DMS153 treated with DMSO at 0.1 percent for 48 hours (cell line): ENCODE measurements at regions not wholly inside any gene's neighbourhood (a gene's known extent, or its start where the extent isn't known, plus 50 kb on each side); places are given as distances from the start of the nearest gene placed in this dataset.
"Not testable (repeated sequence)": the region's sequence is repeated elsewhere in the genome, so short reads cannot be mapped to it uniquely, and the experiment has no call there.

ENCODE experiments used
- DNase-seq: peaks from one replicate; lab custom pipeline; 2025; ENCODE audit not compliant: unreplicated experiment; lab: John Stamatoyannopoulos, UW

DNA sequence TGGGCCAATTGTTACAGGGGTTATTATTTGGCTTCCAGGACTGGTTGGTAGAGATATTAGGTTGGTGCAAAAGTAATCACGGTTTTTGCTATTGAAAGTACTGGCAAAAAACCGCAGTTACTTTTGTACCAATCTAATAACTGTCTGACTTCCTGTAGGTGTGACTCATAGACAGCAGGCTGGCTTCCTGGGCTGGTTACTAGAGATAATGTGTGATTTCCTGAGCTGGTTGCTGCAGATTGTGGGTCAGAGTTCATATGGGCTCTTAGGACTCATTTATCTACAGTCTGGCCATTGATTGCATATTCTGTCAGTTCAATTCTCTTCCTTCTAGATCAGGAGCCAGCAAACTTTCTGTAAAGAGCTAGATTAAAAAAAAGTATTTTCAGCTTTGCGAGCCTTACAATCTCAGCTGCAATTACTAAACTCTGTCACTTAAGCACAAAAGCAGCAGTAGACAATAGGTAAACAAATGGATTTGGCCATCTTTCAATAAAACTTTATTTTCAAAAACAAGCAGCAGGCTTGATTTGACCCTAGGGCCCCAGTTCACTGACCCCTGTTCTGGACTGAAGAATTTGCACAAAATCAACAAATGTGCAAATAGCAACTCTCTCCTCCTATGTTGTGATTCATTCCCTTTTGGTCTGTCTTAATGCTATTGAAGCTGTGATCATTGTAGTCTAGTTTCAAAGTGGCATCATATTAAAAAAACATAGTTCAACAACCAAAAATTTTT is 50.8 kb upstream of the BOD1L1 start:
- no peak for DNase-seq

DNA sequence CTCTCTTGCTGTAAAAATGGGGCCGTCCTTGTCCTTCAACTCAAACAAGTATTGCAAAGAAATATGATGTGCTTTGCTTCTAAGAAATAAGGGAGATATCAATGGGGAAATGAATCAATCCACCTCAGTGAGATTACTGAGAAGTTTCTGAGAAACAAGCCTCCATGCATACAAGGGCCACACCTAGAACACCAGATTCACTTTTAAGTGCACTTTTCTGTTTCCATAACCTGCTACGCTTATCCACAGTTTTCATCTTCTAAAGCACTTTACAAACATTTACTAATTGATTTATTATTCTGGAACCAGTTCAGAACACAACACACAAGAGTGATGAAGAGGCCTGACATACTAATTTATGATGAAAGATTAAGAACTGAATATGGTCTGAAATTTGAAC is 54.0 kb upstream of the BOD1L1 start:
- no peak for DNase-seq

DNA sequence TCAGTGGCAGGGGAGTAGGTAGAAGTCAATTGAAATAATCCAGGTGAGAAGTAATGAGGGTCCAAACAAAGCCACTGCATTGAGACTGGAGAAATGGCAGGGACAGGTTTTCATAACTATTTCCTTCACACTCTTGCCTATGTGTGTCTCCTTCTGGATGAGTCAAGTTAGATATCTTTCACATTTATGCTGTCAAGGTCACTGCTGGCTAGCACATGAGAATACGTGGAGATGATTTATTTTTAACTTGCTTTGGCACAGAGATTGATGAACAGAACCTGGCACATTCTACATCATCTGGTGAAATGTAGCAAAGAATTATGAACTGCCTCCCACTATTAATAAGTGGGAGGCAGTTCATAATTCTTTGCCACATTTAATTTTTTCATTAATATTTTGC is 66.7 kb upstream of the BOD1L1 start:
- DNase-seq = no peak

DNA sequence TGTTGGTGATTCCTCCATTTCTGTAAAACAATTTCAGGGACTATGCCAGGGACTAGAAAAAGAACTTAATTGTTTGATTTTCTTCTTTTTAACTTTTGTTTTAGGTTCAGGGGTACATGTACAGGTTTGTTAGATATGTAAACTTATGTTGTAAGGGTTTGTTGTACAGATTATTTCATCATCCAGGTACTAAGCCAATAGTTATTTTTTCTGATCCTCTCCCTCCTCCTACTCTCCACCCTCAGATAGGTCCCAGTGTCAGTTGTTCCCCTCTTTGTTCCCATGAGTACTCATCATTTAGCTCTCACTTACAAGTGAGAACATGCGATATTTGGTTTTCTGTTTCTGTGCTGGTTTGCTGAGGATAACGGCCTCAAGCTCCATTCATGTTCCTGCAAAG is 70.8 kb upstream of the BOD1L1 start:
- DNase-seq = no peak

DNA sequence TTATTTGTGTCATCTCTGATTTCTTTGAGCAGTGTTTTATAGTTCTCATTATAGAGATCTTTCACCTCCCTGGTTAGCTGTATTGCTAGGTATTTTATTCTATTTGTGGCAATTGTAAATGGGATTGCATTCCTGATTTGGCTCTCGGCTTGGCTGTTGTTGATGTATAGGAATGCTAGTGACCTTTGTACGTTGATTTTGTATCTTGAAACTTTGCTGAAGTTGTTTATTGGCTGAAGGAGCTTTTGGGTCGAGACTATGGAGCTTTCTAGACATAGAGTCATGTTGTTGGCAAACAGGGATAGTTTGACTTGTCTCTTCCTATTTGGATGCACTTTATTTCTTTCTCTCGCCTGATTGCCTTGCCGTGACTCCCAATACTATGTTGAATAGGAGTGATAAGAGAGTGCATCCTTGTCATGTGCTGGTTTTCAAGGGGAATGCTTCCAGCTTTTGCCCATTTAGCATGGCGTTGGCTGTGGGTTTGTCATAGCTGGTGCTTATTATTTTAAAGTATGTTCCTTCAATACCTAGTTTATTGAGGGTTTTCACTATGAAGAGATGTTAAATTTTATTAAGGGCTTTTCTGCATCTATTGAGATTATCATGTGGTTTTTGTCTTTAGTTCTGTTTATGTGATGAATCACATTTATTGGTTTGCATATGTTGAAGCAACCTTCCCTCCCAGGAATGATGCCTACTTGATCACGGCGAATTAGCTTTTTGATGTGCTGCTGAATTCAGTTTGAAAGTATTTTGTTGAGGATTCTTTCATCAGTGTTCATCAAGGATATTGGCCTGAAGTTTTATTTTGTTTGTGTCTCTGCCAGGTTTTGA is 72.7 kb upstream of the BOD1L1 start:
- no peak for DNase-seq

DNA sequence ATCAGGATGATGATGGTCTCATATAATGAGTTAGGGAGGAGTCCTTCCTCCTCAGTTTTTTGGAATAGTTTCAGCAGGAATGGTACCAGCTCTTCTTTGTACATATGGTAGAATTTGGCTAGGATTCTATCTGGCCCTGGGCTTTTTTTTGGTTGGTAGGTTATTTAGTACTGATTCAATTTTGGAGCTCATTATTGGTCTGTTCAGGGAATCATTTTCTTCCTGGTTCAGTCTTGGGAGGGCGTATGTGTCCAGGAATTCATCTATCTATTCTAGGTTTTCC is 73.3 kb upstream of the BOD1L1 start:
- not testable (repeated sequence) for DNase-seq

DNA sequence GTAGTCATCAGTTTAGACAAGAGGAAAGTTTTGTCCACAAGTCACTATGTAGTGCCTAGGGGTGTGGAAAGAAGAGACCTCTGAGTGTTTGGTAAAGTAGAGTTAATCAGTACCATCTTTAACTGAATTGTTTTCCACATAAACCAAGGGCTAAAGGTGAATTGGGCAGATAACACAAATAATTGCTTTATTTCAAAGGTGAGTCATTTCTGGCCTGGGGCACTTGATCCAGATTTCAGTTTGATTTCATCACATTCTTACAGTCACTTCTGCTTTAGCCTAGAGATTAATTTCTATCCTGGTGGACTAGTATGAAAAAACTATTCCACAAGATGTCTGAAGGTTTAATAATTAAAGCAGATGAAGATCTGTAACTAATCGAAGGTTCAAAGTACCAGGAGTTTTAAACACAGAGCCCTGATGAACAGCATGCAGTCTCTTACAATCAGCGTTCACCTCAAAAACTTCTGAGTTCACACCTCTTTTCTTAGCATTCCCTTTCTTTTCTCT is 74.5 kb upstream of the BOD1L1 start:
- no peak for DNase-seq

DNA sequence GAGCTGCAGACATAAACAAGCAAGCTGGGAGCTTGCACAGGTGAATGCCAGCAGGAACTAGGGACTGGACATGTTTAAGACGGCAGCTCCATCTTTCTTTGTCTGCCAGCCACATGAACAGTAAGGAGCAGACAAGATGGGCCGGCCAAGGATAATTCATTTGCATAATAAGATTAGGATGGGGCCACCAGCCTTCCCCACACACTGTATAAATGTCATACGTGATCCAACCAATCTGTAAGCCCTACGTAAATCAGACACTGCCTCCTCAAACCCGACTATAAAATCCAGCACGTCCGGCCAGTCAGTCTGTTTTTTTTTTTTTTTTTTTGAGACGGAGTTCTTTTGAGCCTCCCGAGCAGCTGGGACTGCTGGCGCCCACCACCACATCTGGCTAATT is 75.6 kb upstream of the BOD1L1 start:
- no peak for DNase-seq

DNA sequence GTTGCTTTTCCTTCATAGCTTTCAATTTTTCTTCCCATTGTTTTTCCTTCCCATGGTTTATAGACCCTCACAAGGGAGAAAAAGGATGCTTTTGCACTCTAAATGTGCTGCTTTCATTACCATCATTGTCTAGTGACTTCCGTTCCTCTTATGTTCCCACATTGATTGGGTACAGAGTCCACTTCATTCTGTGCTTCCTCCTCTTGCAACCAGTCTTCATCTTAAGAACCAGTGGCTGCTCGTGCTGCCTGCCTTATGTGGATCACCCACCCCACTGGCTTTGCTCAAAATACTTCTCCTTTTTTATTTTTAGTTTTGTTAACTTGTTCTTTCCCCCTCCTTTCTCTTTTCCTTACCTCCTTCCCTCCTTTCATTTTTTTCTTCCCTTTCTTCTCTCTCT is 76.5 kb upstream of the BOD1L1 start:
- no peak for DNase-seq

DNA sequence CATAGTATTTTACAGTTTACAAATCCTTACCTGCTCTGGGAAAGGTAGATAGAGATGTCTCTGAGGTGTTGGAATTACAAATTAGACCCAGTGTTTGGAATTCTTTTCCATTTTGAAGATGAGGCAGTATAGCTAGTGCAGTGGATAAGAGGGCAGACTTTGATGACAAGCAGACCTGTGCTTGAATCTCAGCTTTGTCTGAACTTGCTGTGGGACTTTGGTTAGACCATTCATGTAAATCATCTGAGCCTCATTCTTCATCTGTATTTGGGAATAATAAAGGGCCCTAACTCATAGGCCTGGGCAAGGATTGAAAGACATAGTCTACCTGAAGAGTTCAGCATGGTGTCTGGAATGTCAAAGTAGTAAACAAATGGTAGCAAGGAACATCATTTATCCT is 77.2 kb upstream of the BOD1L1 start:
- DNase-seq = no peak

DNA sequence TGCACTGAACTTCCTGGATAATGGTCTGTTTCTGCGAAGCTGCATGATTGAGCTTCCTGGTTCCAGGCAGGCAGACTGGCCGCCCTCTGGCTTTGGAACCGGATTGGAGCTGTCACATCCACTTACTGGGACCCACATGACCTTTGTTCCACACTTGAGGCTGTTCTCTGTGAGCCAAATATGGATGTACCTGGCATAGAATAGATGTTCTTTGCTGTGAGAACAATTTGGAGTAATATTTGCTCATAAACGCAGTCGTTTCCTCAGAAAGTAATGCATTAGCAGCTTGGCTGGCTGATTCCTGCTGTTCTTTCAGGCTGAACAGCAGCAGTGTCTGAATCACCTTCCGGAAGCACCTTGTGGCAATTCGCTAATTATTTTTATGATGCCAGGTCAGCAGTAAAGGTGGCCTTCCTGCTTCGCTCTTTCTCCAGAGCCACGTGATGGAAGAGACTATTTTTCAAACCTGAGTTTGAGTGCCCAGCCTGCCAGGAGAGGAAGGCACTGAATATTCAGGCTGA is 78.1 kb upstream of the BOD1L1 start:
- peak; percentile 25 for DNase-seq

DNA sequence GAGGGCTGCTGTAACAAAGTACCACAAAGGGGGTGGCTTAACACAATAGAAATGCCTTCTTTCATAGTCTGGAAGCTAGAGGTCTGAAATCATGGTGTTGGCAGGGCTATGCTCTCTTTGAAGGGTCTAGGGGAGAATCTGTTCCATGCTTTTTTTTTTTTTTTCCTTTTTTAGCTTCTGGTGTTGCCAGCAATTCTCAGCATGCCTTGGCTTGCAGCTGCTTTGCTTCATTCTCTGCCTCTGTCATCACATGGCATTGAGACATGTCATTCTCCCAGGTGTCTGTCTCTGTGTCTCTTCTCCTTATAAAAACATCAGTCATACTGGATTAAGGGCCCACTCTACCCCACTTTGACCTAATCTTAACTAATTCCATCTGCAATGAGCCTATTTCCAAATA is 78.6 kb upstream of the BOD1L1 start:
- DNase-seq = no peak

DNA sequence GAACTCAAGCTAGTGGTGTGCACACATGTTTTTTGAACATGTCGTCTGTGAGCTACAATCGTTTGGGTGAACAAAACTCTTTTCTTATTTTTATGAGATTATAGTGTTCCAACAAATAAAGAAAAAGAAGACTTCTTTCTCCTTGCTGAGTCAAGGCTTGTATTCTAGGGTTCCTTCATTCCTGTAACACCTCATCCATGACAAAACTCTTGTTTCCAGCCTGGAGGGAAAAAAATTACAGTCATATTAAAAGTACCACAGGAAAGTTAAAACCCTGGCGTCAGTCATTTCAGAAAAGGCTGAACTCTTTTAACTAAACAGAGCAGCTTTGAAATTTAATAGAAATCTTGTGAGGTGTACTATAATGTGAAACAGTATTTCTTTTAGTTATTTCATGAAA is 79.2 kb upstream of the BOD1L1 start:
- no peak for DNase-seq

DNA sequence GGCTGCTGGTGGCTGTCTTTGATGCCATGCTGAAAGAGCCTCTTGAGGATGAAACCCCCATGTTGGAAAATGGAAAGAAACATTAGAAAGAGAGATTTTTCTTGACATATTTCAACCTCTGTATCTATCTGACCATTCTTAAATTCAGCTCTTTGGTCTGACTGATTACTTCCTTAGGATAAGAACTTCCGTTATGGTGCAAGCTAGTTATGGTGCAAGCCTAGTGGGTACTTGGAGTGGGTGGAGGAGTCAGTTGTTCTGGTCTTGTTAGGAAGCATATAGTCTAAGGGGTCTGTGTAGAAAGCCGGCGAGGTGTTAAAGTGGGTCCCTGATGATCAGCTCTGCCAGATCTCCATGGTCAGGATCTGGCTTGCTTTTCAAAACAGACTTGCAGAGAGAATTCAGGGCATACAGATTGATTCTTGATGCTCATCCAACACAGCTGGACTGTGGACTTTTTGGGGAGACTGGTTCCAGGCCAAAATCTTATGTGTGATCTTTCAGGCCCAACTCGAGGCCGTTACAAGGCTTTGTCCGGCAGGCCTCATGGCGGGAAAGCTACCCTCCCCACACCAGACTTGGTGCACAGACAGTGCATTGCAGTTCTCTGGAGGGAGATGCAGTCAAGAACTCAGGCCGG is 82.8 kb upstream of the BOD1L1 start:
- DNase-seq = no peak

DNA sequence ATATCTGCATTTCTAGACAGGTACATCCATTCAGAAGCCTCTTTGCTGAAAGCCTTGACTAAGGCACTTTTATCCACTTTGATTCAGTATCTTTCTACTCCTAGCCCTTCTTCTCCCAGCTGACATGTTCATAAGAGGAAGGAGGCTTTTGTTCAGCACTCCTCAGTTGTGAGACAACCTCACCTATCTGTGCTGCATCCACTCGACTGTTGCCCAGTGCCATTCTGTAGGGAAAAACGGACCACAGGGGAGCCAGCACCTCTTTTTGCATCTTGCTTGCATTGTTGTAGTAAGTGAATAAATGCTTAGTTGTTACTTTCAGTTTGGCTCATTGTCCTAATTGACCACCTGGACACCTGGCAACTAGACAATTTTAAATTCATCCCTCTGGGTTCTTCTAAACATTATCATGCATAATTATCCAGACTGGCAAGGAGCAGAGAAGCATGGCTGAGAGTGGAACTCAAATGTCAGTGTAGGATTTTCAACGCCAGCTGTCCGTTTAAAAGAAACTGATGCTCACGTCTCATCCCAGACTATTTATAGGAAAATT is 83.8 kb upstream of the BOD1L1 start:
- DNase-seq = no peak

DNA sequence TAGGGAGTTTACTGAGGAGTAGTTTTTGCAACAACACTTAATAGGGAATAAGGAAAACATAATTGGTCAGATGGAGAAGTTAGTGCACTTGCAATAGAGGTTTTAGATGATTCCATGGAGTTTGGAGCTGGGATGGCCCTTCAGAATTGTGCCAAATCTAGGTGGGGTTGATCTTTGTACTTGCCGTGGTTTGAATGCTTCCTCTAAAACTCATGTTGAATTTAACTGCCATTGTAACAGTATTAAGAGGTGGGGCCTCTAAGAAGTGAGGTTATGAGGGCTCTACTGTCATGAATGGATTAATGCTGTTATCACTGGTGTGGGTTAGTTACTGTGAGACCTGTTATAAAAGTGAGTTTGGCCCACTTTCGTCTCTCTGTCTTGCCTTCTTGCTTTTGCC is 94.4 kb upstream of the BOD1L1 start:
- DNase-seq = no peak

DNA sequence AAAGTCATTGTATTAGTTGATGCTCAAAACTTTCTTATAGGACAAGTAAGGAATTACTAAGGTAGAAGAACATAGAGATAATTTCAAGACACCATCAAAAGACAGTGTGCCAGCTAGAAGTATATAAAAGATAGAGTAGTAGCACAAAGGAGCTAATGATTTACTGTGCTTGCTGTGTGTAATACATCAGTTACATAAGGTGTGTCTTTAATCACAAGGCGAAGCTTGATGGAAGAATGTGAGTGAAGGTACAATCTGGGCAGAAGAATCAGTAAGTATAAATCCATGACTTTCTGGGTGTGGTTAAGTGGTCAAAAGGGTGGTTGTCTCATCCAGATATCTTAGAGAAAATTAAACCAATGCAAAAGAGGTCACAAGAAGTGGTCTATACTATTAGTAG is 95.1 kb upstream of the BOD1L1 start:
- no peak for DNase-seq

DNA sequence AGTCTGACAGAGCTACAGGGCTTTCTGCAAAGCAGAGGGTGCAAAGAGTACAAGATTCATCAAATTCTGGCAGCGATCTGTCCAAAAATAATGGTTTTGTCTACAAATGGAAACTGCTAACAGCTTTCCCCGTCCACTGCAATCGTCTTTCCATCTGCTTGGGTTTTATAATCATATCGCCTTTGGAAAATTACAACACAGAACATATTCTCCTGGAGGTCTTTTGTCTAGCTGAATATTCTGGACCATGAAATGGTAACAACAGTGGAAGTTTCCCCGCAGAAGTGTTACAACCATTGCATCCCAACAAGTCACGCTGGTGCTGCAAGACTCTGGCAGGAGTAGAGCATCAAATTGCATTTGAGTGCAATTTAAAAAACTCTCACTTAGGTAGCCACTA is 101.2 kb upstream of the BOD1L1 start:
- no peak for DNase-seq

DNA sequence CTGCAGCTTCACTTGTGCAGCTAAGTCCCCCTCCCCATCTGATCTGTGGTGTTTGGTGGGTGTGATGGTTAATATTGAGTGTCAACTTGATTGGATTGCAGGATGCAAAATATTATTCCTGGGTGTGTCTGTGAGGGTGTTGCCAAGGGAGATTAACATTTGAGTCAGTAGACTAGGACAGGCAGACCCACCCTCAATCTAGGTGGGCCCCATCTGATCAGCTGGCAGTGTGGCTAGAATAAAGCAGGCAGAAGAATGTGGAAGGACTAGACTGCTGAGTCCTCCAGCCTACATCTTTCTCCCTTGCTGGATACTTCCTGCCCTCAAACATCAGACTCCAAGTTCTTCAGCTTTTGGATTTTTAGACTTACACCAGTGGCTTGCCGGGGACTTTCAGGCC is 103.5 kb upstream of the BOD1L1 start:
- no peak for DNase-seq

DNA sequence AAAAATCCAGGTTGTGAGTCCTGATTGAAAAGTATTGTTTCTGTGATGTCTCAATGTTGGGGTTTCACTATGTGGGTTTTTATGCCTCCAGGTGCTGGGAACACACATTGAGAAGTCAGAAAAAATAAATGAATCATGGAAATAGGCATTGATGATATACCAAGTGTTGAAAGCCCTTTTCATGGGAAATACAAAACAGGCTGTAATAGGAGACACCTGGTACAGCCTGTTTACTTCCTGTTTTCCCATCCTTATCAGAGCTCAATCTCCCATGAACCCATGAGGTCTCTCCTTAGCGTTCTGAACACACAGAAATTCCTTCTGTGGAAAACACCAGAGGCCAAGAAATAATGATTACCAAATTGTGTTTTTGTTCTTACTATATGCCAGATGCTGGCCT is 106.3 kb upstream of the BOD1L1 start:
- no peak for DNase-seq

DNA sequence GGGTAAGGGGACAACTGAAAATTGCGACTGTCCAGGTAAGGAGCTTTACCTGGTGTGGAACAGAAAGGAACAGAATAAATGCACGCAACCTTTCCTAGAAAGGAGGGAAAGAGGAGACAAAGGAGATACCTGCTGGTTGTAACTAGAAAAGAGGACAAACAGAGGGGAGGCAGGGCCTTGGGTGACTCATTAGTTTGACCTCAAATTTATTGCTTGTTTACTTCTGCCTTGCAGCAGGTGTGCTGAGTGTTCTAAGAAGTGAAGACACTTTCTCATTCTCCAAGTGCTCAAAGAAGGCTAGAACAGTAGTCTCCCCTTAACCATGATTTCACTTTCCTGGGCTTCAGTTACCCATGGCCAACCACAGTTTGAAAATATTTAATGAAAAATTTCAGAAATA is 123.1 kb upstream of the BOD1L1 start:
- no peak for DNase-seq

DNA sequence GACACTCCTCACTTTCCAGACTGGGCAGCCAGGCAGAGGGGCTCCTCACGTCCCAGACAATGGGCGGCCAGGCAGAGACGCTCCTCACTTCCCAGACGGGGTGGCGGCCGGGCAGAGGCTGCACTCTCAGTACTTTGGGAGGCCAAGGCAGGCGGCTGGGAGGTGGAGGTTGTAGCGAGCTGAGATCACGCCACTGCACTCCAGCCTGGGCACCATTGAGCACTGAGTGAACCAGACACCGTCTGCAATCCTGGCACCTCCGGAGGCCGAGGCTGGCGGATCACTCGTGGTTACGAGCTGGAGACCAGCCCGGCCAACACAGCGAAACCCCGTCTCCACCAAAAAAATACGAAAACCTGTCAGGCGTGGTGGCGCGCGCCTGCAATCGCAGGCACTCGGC is 134.1 kb upstream of the BOD1L1 start:
- DNase-seq = not testable (repeated sequence)
